HCT116 (cell line): ENCODE measurements at regions not wholly inside any gene's neighbourhood (a gene's known extent, or its start where the extent isn't known, plus 50 kb on each side); places are given as distances from the start of the nearest gene placed in this dataset.

Experiments used
- ATAC-seq: fragments of 200-7000 bp; cut with Tn5 transposase; 2 replicates; pipeline ENCODE4 v1.9.1; 2020; ENCODE audit warnings: mild to moderate bottlenecking, moderate library complexity
- BruUV-seq: library from RNA; stranded (reverse); fragments of 400-500 nt; replicated peaks from 2 replicates; lab custom pipeline; 2021; lab: Mats Ljungman, UMichigan
- CTCF ChIA-PET: fragments of 300-600 bp; sonication (Branson Sonifier 250); formaldehyde crosslinking; loops from one replicate; lab custom pipeline; 2021; ENCODE audit warnings: antibody characterized with exemption; lab: Charles Lee
- POLR2A ChIA-PET: fragments of 300-600, 350-600 bp; sonication (Branson Sonifier 250); formaldehyde crosslinking; loops from one replicate; lab custom pipeline; 2021; ENCODE audit warnings: antibody characterized with exemption; lab: Charles Lee
- RAD21 ChIA-PET, 2 experiments: fragments of 300-600 bp; sonication (Branson Sonifier 250); formaldehyde crosslinking; loops; one replicate each; lab custom pipeline; 2023; ENCODE audit warnings: low total read pairs in 2 of 2; ENCODE audit not compliant: uncharacterized antibody in 2 of 2, unreplicated experiment in 2 of 2, low non-redundant PET in 1 of 2; lab: Charles Lee
- DNase-seq: peaks from one replicate; pipeline ENCODE4 v3.0.0-alpha.2; 2010; ENCODE audit warnings: low read depth, low spot score
- H2AFZ ChIP-seq: fragments of 200-600 bp; shearing (Covaris generic), sonication (generic); 2 replicates; pipeline ENCODE4 v1.6.1; 2017; ENCODE audit warnings: low read depth, mixed run types, mixed read lengths, antibody characterized with exemption, low read length; ENCODE audit not compliant: poor library complexity, severe bottlenecking
- H3K27ac ChIP-seq: 2 replicates; pipeline ENCODE4 v1.5.1; 2012; ENCODE audit warnings: low read depth, low read length
- H3K27me3 ChIP-seq: fragments of 200-600 bp; sonication (generic); 2 replicates; pipeline ENCODE4 v1.6.1; 2016; ENCODE audit warnings: mixed run types, low read length, mixed read lengths; ENCODE audit not compliant: insufficient read depth
- H3K36me3 ChIP-seq, 2 experiments: fragments of 200-500 bp in 1 of 2; fragments of 200-600 bp in 1 of 2; sonication (Bioruptor generic) in 1 of 2; sonication (generic) in 1 of 2; 2 replicates each; pipeline versions ENCODE4 v1.5.1 to v1.6.1; 2014 to 2016; ENCODE audit warnings: low read length in 2 of 2, inconsistent platforms in 1 of 2, mixed read lengths in 1 of 2, mixed run types in 1 of 2; ENCODE audit not compliant: insufficient read depth in 2 of 2, control insufficient read depth in 1 of 2
- H3K4me1 ChIP-seq, 2 experiments: fragments of 200-600 bp in 1 of 2; sonication (generic) in 1 of 2; 2 replicates each; pipeline versions ENCODE4 v1.5.1 to v1.6.1; 2012 to 2017; ENCODE audit warnings: low read length in 2 of 2, inconsistent platforms in 1 of 2, mild to moderate bottlenecking in 1 of 2, mixed read lengths in 1 of 2, mixed run types in 1 of 2, moderate library complexity in 1 of 2; ENCODE audit not compliant: insufficient read depth in 2 of 2, control insufficient read depth in 1 of 2
- H3K4me2 ChIP-seq: fragments of 200-600 bp; sonication (generic); 2 replicates; pipeline ENCODE4 v1.6.1; 2017; ENCODE audit warnings: mixed run types, low read length, mixed read lengths
- H3K4me3 ChIP-seq, 2 experiments: fragments of 200-600 bp in 1 of 2; sonication (generic) in 1 of 2; replicated peaks in 1 of 2; 2 replicates each; pipeline ENCODE4 v1.5.1; 2011 to 2016; ENCODE audit warnings: low read length in 2 of 2, control low read depth in 1 of 2, low read depth in 1 of 2, mild to moderate bottlenecking in 1 of 2, mixed read lengths in 1 of 2, mixed run types in 1 of 2
- H3K79me2 ChIP-seq: fragments of 200-600 bp; sonication (generic); 2 replicates; pipeline ENCODE4 v1.6.1; 2017; ENCODE audit warnings: mild to moderate bottlenecking, mixed run types, low read length, moderate library complexity, mixed read lengths; ENCODE audit not compliant: insufficient read depth
- H3K9ac ChIP-seq: fragments of 200-600 bp; sonication (generic); 2 replicates; pipeline ENCODE4 v1.6.1; 2016; ENCODE audit warnings: low read length, mixed read lengths
- H3K9me2 ChIP-seq: fragments of 200-600 bp; sonication (generic), shearing (Covaris generic); 2 replicates; pipeline ENCODE4 v1.6.1; 2017; ENCODE audit warnings: mixed run types, mild to moderate bottlenecking, moderate library complexity; ENCODE audit not compliant: insufficient read depth
- H3K9me3 ChIP-seq, 2 experiments: fragments of 200-500 bp in 1 of 2; fragments of 200-600 bp in 1 of 2; sonication (Bioruptor generic) in 1 of 2; sonication (generic) in 1 of 2; 2 replicates each; pipeline ENCODE4 v1.6.1; 2014 to 2017; ENCODE audit warnings: low read length in 2 of 2, mixed read lengths in 2 of 2, inconsistent platforms in 1 of 2, low read depth in 1 of 2, mild to moderate bottlenecking in 1 of 2, mixed run types in 1 of 2, moderate library complexity in 1 of 2; ENCODE audit not compliant: control insufficient read depth in 1 of 2, insufficient read depth in 1 of 2
- H4K20me1 ChIP-seq: fragments of 200-600 bp; sonication (generic), shearing (Covaris generic); 2 replicates; pipeline ENCODE4 v1.6.1; 2017; ENCODE audit warnings: mixed run types, mild to moderate bottlenecking, moderate library complexity; ENCODE audit not compliant: insufficient read depth
- ATF3 ChIP-seq: IDR thresholded peaks from 2 replicates; pipeline ENCODE4 v1.6.1; 2012
- SP1 ChIP-seq: IDR thresholded peaks from 2 replicates; pipeline ENCODE4 v1.6.1; 2012; ENCODE audit warnings: low read depth
- SRF ChIP-seq: IDR thresholded peaks from 2 replicates; pipeline ENCODE4 v1.6.1; 2012; ENCODE audit warnings: low read depth
- intact Hi-C: fragments of 100-400 bp; cut with micrococcal nuclease; formaldehyde crosslinking; loops from 2 replicates; pipeline ENCODE4 v1.10.0; 2022

GRCh38 chr20:60728705-60729104 is 523.4 kb upstream of the CDH4 start:
- no peaks in the 10 kb centered on the region for H4K20me1 ChIP-seq
- ATAC-seq, result no peak
- no peaks in the 10 kb centered on the region for H3K27me3 ChIP-seq
- H3K4me1 ChIP-seq, result no peaks in the 10 kb centered on the region
- CTCF ChIA-PET, result no interaction called here
- TF ChIP-seq SRF, result no peak
- TF ChIP-seq SP1, result no peak
- H3K36me3 ChIP-seq, result no peaks in the 10 kb centered on the region
- intact Hi-C loops, result no loop called here
- H2AFZ ChIP-seq, result no peak overlapping the region
- DNase-seq, result no peak
- no peak overlapping the region for H3K4me2 ChIP-seq
- POLR2A ChIA-PET, result no interaction called here
- H3K79me2 ChIP-seq, result no peaks in the 10 kb centered on the region
- no peak overlapping the region for H3K9ac ChIP-seq
- no peak overlapping the region for H3K27ac ChIP-seq
- no peaks in the 10 kb centered on the region for H3K9me2 ChIP-seq
- no peak overlapping the region for H3K4me3 ChIP-seq
- RAD21 ChIA-PET, result no interaction called here
- BruUV-seq, result no TSS peak
- peaks cover 0 to 26% of the 10 kb centered on the region in 2 experiments; a peak in 2 of 4 replicates for H3K9me3 ChIP-seq

- H2AFZ ChIP-seq, result no peak overlapping the region
- H3K9ac ChIP-seq, result no peak overlapping the region
- H3K4me1 ChIP-seq, result no peaks in the 10 kb centered on the region
- H4K20me1 ChIP-seq, result no peaks in the 10 kb centered on the region
- no peaks in the 10 kb centered on the region for H3K36me3 ChIP-seq
- intact Hi-C loops, result no loop called here
- ChIA-PET RAD21 (no interaction called here), CTCF (no interaction called here), POLR2A (no interaction called here)
- H3K4me2 ChIP-seq, result no peak overlapping the region
- no peaks in the 10 kb centered on the region for H3K27me3 ChIP-seq
- no peaks in the 10 kb centered on the region for H3K9me2 ChIP-seq
- peaks cover 0 to 32% of the 10 kb centered on the region in 2 experiments; a peak in 2 of 4 replicates for H3K9me3 ChIP-seq
- ATAC-seq (no peak), DNase-seq (no peak)
- BruUV-seq, result no TSS peak
- TF ChIP-seq ATF3, result no peak
- no peak overlapping the region for H3K4me3 ChIP-seq
- no peak overlapping the region for H3K27ac ChIP-seq
- no peaks in the 10 kb centered on the region for H3K79me2 ChIP-seq
Measured at GRCh38 chr20:60729135-60729900, 522.7 kb upstream of the CDH4 start.
